ENCODE measurements at regions not wholly inside any gene's neighbourhood (a gene's known extent, or its start where the extent isn't known, plus 50 kb on each side); places are given as distances from the start of the nearest gene placed in this dataset. TPM values are rescaled to one million over a fixed set of nuclear protein-coding genes. Genes with fewer than 3 reads are reported as not detected.
"Not testable (repeated sequence)": the region's sequence is repeated elsewhere in the genome, so short reads cannot be mapped to it uniquely, and the experiment has no call there.

GRCh38 chr6:28841290-28841689 is 82.5 kb downstream of the TRIM27 start:
- DNase-seq (ENCODE audit: low spot score) = no peak
- no peak for TF ChIP-seq CTCF (IDR thresholded peaks at IDR 0.05)
- ATAC-seq (ENCODE audit: low FRiP score) = no peak

- not testable (repeated sequence) for DNase-seq (ENCODE audit: low spot score); ATAC-seq (ENCODE audit: low FRiP score)
Measured at GRCh38 chr6:28848756-28849155, 75.0 kb downstream of the TRIM27 start.

Small RNAs in the stretch of these regions (small RNA-seq; reads per million reads assigned to genes)
- not detected for gene AL121932.1
